ENCODE measurements at regions not wholly inside any gene's neighbourhood (a gene's known extent, or its start where the extent isn't known, plus 50 kb on each side); places are given as distances from the start of the nearest gene placed in this dataset.

DNA sequence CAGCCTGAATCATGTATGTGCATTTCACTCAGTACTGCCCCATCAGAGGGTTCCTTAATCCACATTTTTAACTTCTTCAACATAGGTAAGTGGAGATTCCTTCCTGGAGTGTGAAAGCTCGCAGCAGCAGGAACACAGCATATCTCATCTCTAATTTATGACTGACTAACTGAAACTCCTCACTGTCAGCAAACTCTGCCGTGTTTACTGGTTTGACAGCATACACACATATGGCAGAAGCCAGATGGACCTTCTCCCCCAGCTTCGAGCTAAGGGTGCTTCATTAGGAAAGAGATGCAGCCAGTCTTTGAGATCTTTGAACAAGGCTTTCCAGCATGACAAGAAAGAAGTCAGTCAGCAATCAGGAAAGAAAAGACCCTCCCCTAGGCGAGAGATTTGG, 200.3 kb upstream of the ACVR2A start:
- Histone ChIP-seq H3K4me3 (ENCODE audit: insufficient read depth in 1 of 2, low read depth in 1 of 2, low read length in 2 of 2) (no peak overlapping the region), H2BK12ac (ENCODE audit: low read length in 2 of 2) (no peak overlapping the region), H3K9ac (ENCODE audit: low read length) (no peak overlapping the region), H3K27me3 (ENCODE audit: control insufficient read depth in 1 of 2, insufficient read depth in 1 of 2, low read length in 2 of 2) (peaks cover 0 to under 1% of the 10 kb centered on the region in 2 experiments), H3K4ac (ENCODE audit: low read depth in 1 of 2, low read length in 2 of 2) (no peak overlapping the region), H3K4me2 (ENCODE audit: low read length, poor library complexity, severe bottlenecking) (no peak overlapping the region), H3K18ac (ENCODE audit: low read depth in 1 of 2, low read length in 2 of 2) (no peak overlapping the region), H3K23ac (ENCODE audit: low read length in 2 of 2) (no peak overlapping the region), H3K36me3 (ENCODE audit: control insufficient read depth in 1 of 2, insufficient read depth in 2 of 2, low read depth in 1 of 2, low read length in 2 of 2) (no peaks in the 10 kb centered on the region), H2AFZ (ENCODE audit: low read depth, low read length) (no peak overlapping the region), H3K27ac (ENCODE audit: low read length, poor library complexity, severe bottlenecking) (no peak overlapping the region), H2BK15ac (ENCODE audit: low read depth, poor library complexity, severe bottlenecking) (no peak overlapping the region), H3K9me3 (ENCODE audit: control insufficient read depth, low read length) (no peaks in the 10 kb centered on the region), H4K8ac (ENCODE audit: low read length) (no peak overlapping the region), H4K91ac (ENCODE audit: low read length) (no peak overlapping the region), H2BK5ac (ENCODE audit: low read depth, low read length, poor library complexity, severe bottlenecking) (no peak overlapping the region), H3K79me1 (replicated peaks; ENCODE audit: low read length, poor library complexity, severe bottlenecking) (no peaks in the 10 kb centered on the region), H3K14ac (ENCODE audit: low read length in 2 of 2) (no peak overlapping the region), H2AK5ac (ENCODE audit: low read length, severe bottlenecking) (no peak overlapping the region), H2BK120ac (ENCODE audit: low read depth, low read length) (no peak overlapping the region), H3K4me1 (ENCODE audit: control insufficient read depth, insufficient read depth, low read depth, low read length) (no peaks in the 10 kb centered on the region)
- no peak for DNase-seq
- WGBS: 32% methylated on average over 4 of the region's 4 CpGs

DNA sequence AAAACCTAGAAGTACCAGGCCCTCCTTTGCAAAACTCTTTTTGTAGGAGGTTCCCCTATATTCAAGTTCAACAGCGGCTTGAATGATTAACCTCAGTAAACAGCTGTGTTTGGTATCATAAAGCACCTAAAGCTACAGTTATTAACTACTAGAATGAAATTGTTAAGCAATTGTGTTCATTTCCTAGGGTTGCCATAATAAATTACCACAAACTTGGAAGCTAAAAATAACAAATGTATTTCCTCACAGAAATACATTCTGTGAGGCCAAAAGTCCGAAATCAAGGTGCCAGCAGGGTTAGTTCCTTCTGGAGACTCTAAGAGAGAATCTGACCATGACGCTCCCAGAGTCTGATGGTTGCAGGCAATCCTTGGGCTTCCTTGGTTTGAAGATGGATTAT, 202.1 kb upstream of the ACVR2A start:
- DNase-seq: no peak
- Histone ChIP-seq H3K27me3 (ENCODE audit: control insufficient read depth in 1 of 2, insufficient read depth in 1 of 2, low read length in 2 of 2) (peaks cover 0 to 6% of the 10 kb centered on the region in 2 experiments), H2BK5ac (ENCODE audit: low read depth, low read length, poor library complexity, severe bottlenecking) (no peak overlapping the region), H4K8ac (ENCODE audit: low read length) (no peak overlapping the region), H2BK120ac (ENCODE audit: low read depth, low read length) (no peak overlapping the region), H2AK5ac (ENCODE audit: low read length, severe bottlenecking) (no peak overlapping the region), H3K36me3 (ENCODE audit: control insufficient read depth in 1 of 2, insufficient read depth in 2 of 2, low read depth in 1 of 2, low read length in 2 of 2) (no peaks in the 10 kb centered on the region), H3K14ac (ENCODE audit: low read length in 2 of 2) (no peak overlapping the region), H3K9ac (ENCODE audit: low read length) (no peak overlapping the region), H3K4me1 (ENCODE audit: control insufficient read depth, insufficient read depth, low read depth, low read length) (no peaks in the 10 kb centered on the region), H3K4me3 (ENCODE audit: insufficient read depth in 1 of 2, low read depth in 1 of 2, low read length in 2 of 2) (no peak overlapping the region), H2BK15ac (ENCODE audit: low read depth, poor library complexity, severe bottlenecking) (no peak overlapping the region), H2AFZ (ENCODE audit: low read depth, low read length) (no peak overlapping the region), H3K4me2 (ENCODE audit: low read length, poor library complexity, severe bottlenecking) (no peak overlapping the region), H3K9me3 (ENCODE audit: control insufficient read depth, low read length) (no peaks in the 10 kb centered on the region), H3K23ac (ENCODE audit: low read length in 2 of 2) (no peak overlapping the region), H3K18ac (ENCODE audit: low read depth in 1 of 2, low read length in 2 of 2) (no peak overlapping the region), H3K79me1 (replicated peaks; ENCODE audit: low read length, poor library complexity, severe bottlenecking) (no peaks in the 10 kb centered on the region), H4K91ac (ENCODE audit: low read length) (no peak overlapping the region), H3K27ac (ENCODE audit: low read length, poor library complexity, severe bottlenecking) (no peak overlapping the region), H2BK12ac (ENCODE audit: low read length in 2 of 2) (no peak overlapping the region), H3K4ac (ENCODE audit: low read depth in 1 of 2, low read length in 2 of 2) (no peak overlapping the region)
- 88% methylated on average over 2 of the region's 3 CpGs for WGBS

DNA sequence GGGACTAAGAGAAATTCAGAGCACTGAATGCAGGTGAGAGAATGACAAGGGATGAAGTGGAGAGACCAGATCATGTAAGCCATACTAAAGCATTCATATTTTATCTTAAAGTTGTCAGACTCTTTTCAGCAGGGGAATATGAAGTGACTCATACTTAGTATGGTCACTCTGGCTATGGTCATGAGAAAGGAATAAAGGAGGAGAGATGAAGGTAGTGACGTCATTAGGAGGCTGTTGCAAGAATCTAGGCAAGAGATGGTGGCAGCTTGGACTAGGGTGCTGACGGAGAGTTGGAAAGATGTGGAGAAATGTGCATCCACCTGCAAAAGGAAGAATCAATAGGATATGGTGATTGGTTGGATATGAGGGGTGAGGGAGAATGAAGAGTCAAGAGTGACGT, 203.2 kb upstream of the ACVR2A start:
- no peak overlapping the region for H4K8ac ChIP-seq (ENCODE audit: low read length)
- H3K4me3 ChIP-seq (ENCODE audit: insufficient read depth in 1 of 2, low read depth in 1 of 2, low read length in 2 of 2): no peak overlapping the region
- no peak overlapping the region for H2BK120ac ChIP-seq (ENCODE audit: low read depth, low read length)
- H2BK5ac ChIP-seq (ENCODE audit: low read depth, low read length, poor library complexity, severe bottlenecking): no peak overlapping the region
- H3K36me3 ChIP-seq (ENCODE audit: control insufficient read depth in 1 of 2, insufficient read depth in 2 of 2, low read depth in 1 of 2, low read length in 2 of 2): no peaks in the 10 kb centered on the region
- no peak overlapping the region for H3K14ac ChIP-seq (ENCODE audit: low read length in 2 of 2)
- no peak overlapping the region for H2AFZ ChIP-seq (ENCODE audit: low read depth, low read length)
- H3K23ac ChIP-seq (ENCODE audit: low read length in 2 of 2): no peak overlapping the region
- no peak overlapping the region for H3K4ac ChIP-seq (ENCODE audit: low read depth in 1 of 2, low read length in 2 of 2)
- H3K27me3 ChIP-seq (ENCODE audit: control insufficient read depth in 1 of 2, insufficient read depth in 1 of 2, low read length in 2 of 2): peaks cover 0 to 6% of the 10 kb centered on the region in 2 experiments
- no peak overlapping the region for H3K4me2 ChIP-seq (ENCODE audit: low read length, poor library complexity, severe bottlenecking)
- WGBS: 90% methylated on average over 2 of the region's 3 CpGs
- no peak overlapping the region for H3K27ac ChIP-seq (ENCODE audit: low read length, poor library complexity, severe bottlenecking)
- no peaks in the 10 kb centered on the region for H3K4me1 ChIP-seq (ENCODE audit: control insufficient read depth, insufficient read depth, low read depth, low read length)
- no peak overlapping the region for H3K18ac ChIP-seq (ENCODE audit: low read depth in 1 of 2, low read length in 2 of 2)
- no peaks in the 10 kb centered on the region for H3K79me1 ChIP-seq (replicated peaks; ENCODE audit: low read length, poor library complexity, severe bottlenecking)
- H2BK15ac ChIP-seq (ENCODE audit: low read depth, poor library complexity, severe bottlenecking): no peak overlapping the region
- H2AK5ac ChIP-seq (ENCODE audit: low read length, severe bottlenecking): no peak overlapping the region
- H3K9ac ChIP-seq (ENCODE audit: low read length): no peak overlapping the region
- no peak for DNase-seq
- no peak overlapping the region for H4K91ac ChIP-seq (ENCODE audit: low read length)
- no peaks in the 10 kb centered on the region for H3K9me3 ChIP-seq (ENCODE audit: control insufficient read depth, low read length)
- no peak overlapping the region for H2BK12ac ChIP-seq (ENCODE audit: low read length in 2 of 2)

DNA sequence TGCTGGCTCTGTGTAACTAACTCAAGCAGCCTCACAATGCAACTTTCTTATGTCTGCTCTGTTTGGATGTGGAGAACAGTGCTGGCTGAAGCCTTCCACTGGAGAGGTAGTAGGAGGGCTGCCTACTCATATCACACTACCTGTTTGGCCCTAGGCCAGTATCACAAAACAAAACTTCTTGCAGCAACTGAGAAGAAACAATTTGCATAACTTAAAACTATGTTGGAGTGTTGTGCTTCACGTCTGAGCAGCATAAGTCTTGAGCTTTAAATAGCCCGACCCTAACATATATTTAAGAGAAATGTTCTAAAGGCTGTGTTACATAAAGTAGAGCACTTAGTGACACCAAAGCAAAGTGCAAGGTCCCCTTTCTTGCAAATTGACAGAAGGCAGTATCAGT, 204.9 kb upstream of the ACVR2A start:
- H3K4ac ChIP-seq (ENCODE audit: low read depth in 1 of 2, low read length in 2 of 2): no peak overlapping the region
- no peak overlapping the region for H3K4me2 ChIP-seq (ENCODE audit: low read length, poor library complexity, severe bottlenecking)
- DNase-seq: no peak
- no peak overlapping the region for H3K14ac ChIP-seq (ENCODE audit: low read length in 2 of 2)
- no peak overlapping the region for H2BK15ac ChIP-seq (ENCODE audit: low read depth, poor library complexity, severe bottlenecking)
- no peaks in the 10 kb centered on the region for H3K4me1 ChIP-seq (ENCODE audit: control insufficient read depth, insufficient read depth, low read depth, low read length)
- H2BK120ac ChIP-seq (ENCODE audit: low read depth, low read length): no peak overlapping the region
- H4K91ac ChIP-seq (ENCODE audit: low read length): no peak overlapping the region
- H2AK5ac ChIP-seq (ENCODE audit: low read length, severe bottlenecking): no peak overlapping the region
- no peak overlapping the region for H3K18ac ChIP-seq (ENCODE audit: low read depth in 1 of 2, low read length in 2 of 2)
- H4K8ac ChIP-seq (ENCODE audit: low read length): no peak overlapping the region
- no peaks in the 10 kb centered on the region for H3K36me3 ChIP-seq (ENCODE audit: control insufficient read depth in 1 of 2, insufficient read depth in 2 of 2, low read depth in 1 of 2, low read length in 2 of 2)
- no peak overlapping the region for H2BK12ac ChIP-seq (ENCODE audit: low read length in 2 of 2)
- no peak overlapping the region for H3K27ac ChIP-seq (ENCODE audit: low read length, poor library complexity, severe bottlenecking)
- H3K27me3 ChIP-seq (ENCODE audit: control insufficient read depth in 1 of 2, insufficient read depth in 1 of 2, low read length in 2 of 2): peaks cover 0 to 6% of the 10 kb centered on the region in 2 experiments
- peak overlapping the region in 1 of 2 experiments; percentile 63 for H3K23ac ChIP-seq (ENCODE audit: low read length in 2 of 2)
- no peak overlapping the region for H2BK5ac ChIP-seq (ENCODE audit: low read depth, low read length, poor library complexity, severe bottlenecking)
- H3K4me3 ChIP-seq (ENCODE audit: insufficient read depth in 1 of 2, low read depth in 1 of 2, low read length in 2 of 2): no peak overlapping the region
- no peaks in the 10 kb centered on the region for H3K79me1 ChIP-seq (replicated peaks; ENCODE audit: low read length, poor library complexity, severe bottlenecking)
- H3K9ac ChIP-seq (ENCODE audit: low read length): no peak overlapping the region
- no peak overlapping the region for H2AFZ ChIP-seq (ENCODE audit: low read depth, low read length)
- 80% methylated on average over 2 of the region's 2 CpGs for WGBS
- H3K9me3 ChIP-seq (ENCODE audit: control insufficient read depth, low read length): no peaks in the 10 kb centered on the region
